ENCODE measurements at regions not wholly inside any gene's neighbourhood (a gene's known extent, or its start where the extent isn't known, plus 50 kb on each side); places are given as distances from the start of the nearest gene placed in this dataset.
"Not testable (repeated sequence)": the region's sequence is repeated elsewhere in the genome, so short reads cannot be mapped to it uniquely, and the experiment has no call there.

DNA sequence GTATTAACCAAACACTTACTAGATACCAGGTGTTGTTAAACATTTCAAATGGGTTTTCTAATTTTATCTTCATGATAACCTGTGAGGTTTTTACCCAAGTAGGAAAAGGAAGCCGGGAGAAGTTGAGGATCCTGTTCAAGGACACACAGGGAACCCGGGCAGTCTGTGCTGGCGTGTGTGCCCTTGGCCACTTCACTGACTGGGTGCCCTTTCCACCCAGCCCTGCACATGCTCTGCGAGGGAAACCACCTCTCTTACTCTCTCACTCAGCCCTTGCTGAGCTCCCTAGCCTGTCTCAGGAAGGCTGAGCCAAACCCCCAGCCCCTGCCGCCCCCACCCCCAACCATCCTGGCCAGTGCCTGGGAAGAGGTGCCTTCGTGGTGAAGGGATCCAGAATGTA is 51.8 kb downstream of the TEX44 start:
- H3K79me1 ChIP-seq (ENCODE audit: low read depth, low read length) = no peaks in the 10 kb centered on the region
- H3K18ac ChIP-seq (ENCODE audit: low read length) = peak overlapping the region; percentile 44
- H3K27me3 ChIP-seq (ENCODE audit: control insufficient read depth in 3 of 3, insufficient read depth in 3 of 3, low read depth in 1 of 3, low read length in 3 of 3) = peaks cover 0 to 7% (median 2%) of the 10 kb centered on the region in 3 experiments
- no peak overlapping the region for H2BK5ac ChIP-seq (ENCODE audit: low read length)
- no peak overlapping the region for H3K4me3 ChIP-seq (ENCODE audit: low read length in 2 of 2)
- H3K23ac ChIP-seq (ENCODE audit: low read depth, low read length, poor library complexity) = no peak overlapping the region
- no peak overlapping the region for H3K14ac ChIP-seq (ENCODE audit: low read length)
- peaks cover 0 to 3% of the 10 kb centered on the region in 2 donors for H3K9me3 ChIP-seq (replicated peaks in 1 of 2; ENCODE audit: control insufficient read depth in 2 of 2, insufficient read depth in 1 of 2, low read depth in 1 of 2, low read length in 2 of 2)
- H2BK120ac ChIP-seq (ENCODE audit: low read depth, low read length) = no peak overlapping the region
- H2BK12ac ChIP-seq (ENCODE audit: low read length) = no peak overlapping the region
- no peak overlapping the region for H2AFZ ChIP-seq (ENCODE audit: low read length)
- H3K27ac ChIP-seq (replicated peaks; ENCODE audit: low read length) = no peak overlapping the region
- no peak overlapping the region for H4K91ac ChIP-seq (ENCODE audit: low read depth, low read length, poor library complexity)
- peaks cover 7 to 11% of the 10 kb centered on the region in 2 donors for H3K4me1 ChIP-seq (ENCODE audit: control insufficient read depth in 2 of 2, insufficient read depth in 1 of 2, low read depth in 1 of 2, low read length in 2 of 2)
- H2AK5ac ChIP-seq (ENCODE audit: low read depth, low read length) = peak overlapping the region; percentile 4
- no peak overlapping the region for H4K8ac ChIP-seq (ENCODE audit: low read depth, low read length)
- peak overlapping the region; percentile 34 for H3K9ac ChIP-seq (ENCODE audit: low read depth, low read length, poor library complexity)
- H2BK15ac ChIP-seq (ENCODE audit: low read length) = peak overlapping the region; percentile 47
- no peak for DNase-seq (ENCODE audit: low spot score)
- no peaks in the 10 kb centered on the region for H3K36me3 ChIP-seq (replicated peaks in 1 of 2; ENCODE audit: control insufficient read depth in 2 of 2, insufficient read depth in 2 of 2, low read length in 2 of 2)
- H3K4ac ChIP-seq (ENCODE audit: low read length) = no peak overlapping the region
- H3K4me2 ChIP-seq (ENCODE audit: insufficient read depth, low read length, poor library complexity, severe bottlenecking) = no peak overlapping the region
- WGBS, 2 donors (ENCODE audit: extremely low coverage in 2 of 2, insufficient read length in 2 of 2, insufficient replicate concordance in 1 of 2) = no CpG with 5 or more reads among the region's 6 CpGs

- Histone ChIP-seq H3K36me3 (replicated peaks in 1 of 2; ENCODE audit: control insufficient read depth in 2 of 2, insufficient read depth in 2 of 2, low read length in 2 of 2) (no peaks in the 10 kb centered on the region), H3K4me2 (ENCODE audit: insufficient read depth, low read length, poor library complexity, severe bottlenecking) (no peak overlapping the region), H3K4me1 (ENCODE audit: control insufficient read depth in 2 of 2, insufficient read depth in 1 of 2, low read depth in 1 of 2, low read length in 2 of 2) (peaks cover 0 to 5% of the 10 kb centered on the region in 2 donors), H3K79me1 (ENCODE audit: low read depth, low read length) (no peaks in the 10 kb centered on the region), H2AK5ac (ENCODE audit: low read depth, low read length) (no peak overlapping the region), H2BK120ac (ENCODE audit: low read depth, low read length) (no peak overlapping the region), H2BK15ac (ENCODE audit: low read length) (no peak overlapping the region), H4K8ac (ENCODE audit: low read depth, low read length) (no peak overlapping the region), H2BK5ac (ENCODE audit: low read length) (no peak overlapping the region), H3K27me3 (ENCODE audit: control insufficient read depth in 3 of 3, insufficient read depth in 3 of 3, low read depth in 1 of 3, low read length in 3 of 3) (peaks cover 0 to 7% (median 2%) of the 10 kb centered on the region in 3 experiments), H3K9ac (ENCODE audit: low read depth, low read length, poor library complexity) (no peak overlapping the region), H3K18ac (ENCODE audit: low read length) (no peak overlapping the region), H3K14ac (ENCODE audit: low read length) (no peak overlapping the region), H3K9me3 (replicated peaks in 1 of 2; ENCODE audit: control insufficient read depth in 2 of 2, insufficient read depth in 1 of 2, low read depth in 1 of 2, low read length in 2 of 2) (peaks cover 0 to 2% of the 10 kb centered on the region in 2 donors), H3K4me3 (ENCODE audit: low read length in 2 of 2) (no peak overlapping the region), H2BK12ac (ENCODE audit: low read length) (no peak overlapping the region), H4K91ac (ENCODE audit: low read depth, low read length, poor library complexity) (no peak overlapping the region), H2AFZ (ENCODE audit: low read length) (no peak overlapping the region), H3K27ac (replicated peaks; ENCODE audit: low read length) (no peak overlapping the region), H3K4ac (ENCODE audit: low read length) (no peak overlapping the region), H3K23ac (ENCODE audit: low read depth, low read length, poor library complexity) (no peak overlapping the region)
- no peak for DNase-seq (ENCODE audit: low spot score)
- no CpG with 5 or more reads among the region's 6 CpGs for WGBS, 2 donors (ENCODE audit: extremely low coverage in 2 of 2, insufficient read length in 2 of 2, insufficient replicate concordance in 1 of 2)
Observed at GRCh38 chr2:231646476-231646875, 53.8 kb downstream of the TEX44 start.

DNA sequence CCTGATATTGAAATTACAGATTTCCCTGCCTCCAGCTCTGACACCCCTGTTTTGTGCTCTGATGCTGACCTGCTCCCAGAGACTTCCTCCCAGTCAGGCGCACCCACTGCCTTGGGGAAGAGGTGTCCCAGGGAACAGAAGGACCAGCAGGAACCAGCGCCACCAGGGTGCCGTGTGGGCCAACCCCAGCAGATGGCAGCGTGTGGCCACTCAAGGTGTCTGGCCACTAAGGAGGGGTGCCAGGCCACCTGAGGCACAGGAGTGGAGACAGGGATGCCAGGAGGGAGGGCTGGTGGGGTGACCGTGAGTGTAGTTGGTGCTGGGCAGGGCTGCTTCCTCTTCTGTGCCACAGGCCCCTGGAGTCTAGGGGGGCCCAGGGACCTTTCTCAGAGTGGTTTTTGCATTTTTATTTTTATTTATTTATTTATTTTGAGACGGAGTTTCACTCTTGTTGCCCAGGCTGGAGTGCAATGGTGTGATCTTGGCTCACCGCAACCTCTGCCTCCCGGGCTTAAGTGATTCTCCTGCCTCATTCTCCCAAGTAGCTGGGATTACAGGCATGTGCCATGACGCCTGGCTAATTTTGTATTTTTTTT is 56.0 kb downstream of the TEX44 start:
- Histone ChIP-seq H3K9me3 (replicated peaks in 1 of 2; ENCODE audit: control insufficient read depth in 2 of 2, insufficient read depth in 1 of 2, low read depth in 1 of 2, low read length in 2 of 2) (no peaks in the 10 kb centered on the region), H2AFZ (ENCODE audit: low read length) (no peak overlapping the region), H3K36me3 (replicated peaks in 1 of 2; ENCODE audit: control insufficient read depth in 2 of 2, insufficient read depth in 2 of 2, low read length in 2 of 2) (no peaks in the 10 kb centered on the region), H3K4me2 (ENCODE audit: insufficient read depth, low read length, poor library complexity, severe bottlenecking) (no peak overlapping the region), H2AK5ac (ENCODE audit: low read depth, low read length) (no peak overlapping the region), H3K27me3 (ENCODE audit: control insufficient read depth in 3 of 3, insufficient read depth in 3 of 3, low read depth in 1 of 3, low read length in 3 of 3) (peaks cover 0 to 4% (median 0%) of the 10 kb centered on the region in 3 experiments), H3K4ac (ENCODE audit: low read length) (no peak overlapping the region), H3K27ac (replicated peaks; ENCODE audit: low read length) (no peak overlapping the region), H4K91ac (ENCODE audit: low read depth, low read length, poor library complexity) (no peak overlapping the region), H3K23ac (ENCODE audit: low read depth, low read length, poor library complexity) (no peak overlapping the region), H2BK15ac (ENCODE audit: low read length) (no peak overlapping the region), H2BK5ac (ENCODE audit: low read length) (no peak overlapping the region), H3K4me3 (ENCODE audit: low read length in 2 of 2) (no peak overlapping the region), H2BK12ac (ENCODE audit: low read length) (peak overlapping the region; percentile 63), H3K9ac (ENCODE audit: low read depth, low read length, poor library complexity) (peak overlapping the region; percentile 72), H3K14ac (ENCODE audit: low read length) (no peak overlapping the region), H2BK120ac (ENCODE audit: low read depth, low read length) (no peak overlapping the region), H3K18ac (ENCODE audit: low read length) (peak overlapping the region; percentile 44), H4K8ac (ENCODE audit: low read depth, low read length) (no peak overlapping the region), H3K79me1 (ENCODE audit: low read depth, low read length) (no peaks in the 10 kb centered on the region), H3K4me1 (ENCODE audit: control insufficient read depth in 2 of 2, insufficient read depth in 1 of 2, low read depth in 1 of 2, low read length in 2 of 2) (peaks cover 0 to 5% of the 10 kb centered on the region in 2 donors)
- no CpG with 5 or more reads among the region's 9 CpGs for WGBS, 2 donors (ENCODE audit: extremely low coverage in 2 of 2, insufficient read length in 2 of 2, insufficient replicate concordance in 1 of 2)
- DNase-seq (ENCODE audit: low spot score) = no peak

GRCh38 chr2:231651561-231651960 is 56.8 kb upstream of the PTMA start:
- H3K14ac ChIP-seq (ENCODE audit: low read length); H3K79me1 ChIP-seq (ENCODE audit: low read depth, low read length); DNase-seq (ENCODE audit: low spot score); H3K4me1 ChIP-seq (ENCODE audit: control insufficient read depth in 2 of 2, insufficient read depth in 1 of 2, low read depth in 1 of 2, low read length in 2 of 2); H4K91ac ChIP-seq (ENCODE audit: low read depth, low read length, poor library complexity); H3K4me3 ChIP-seq (ENCODE audit: low read length in 2 of 2); H4K8ac ChIP-seq (ENCODE audit: low read depth, low read length); H3K27ac ChIP-seq (replicated peaks; ENCODE audit: low read length); H3K36me3 ChIP-seq (replicated peaks in 1 of 2; ENCODE audit: control insufficient read depth in 2 of 2, insufficient read depth in 2 of 2, low read length in 2 of 2); H2AFZ ChIP-seq (ENCODE audit: low read length); H2BK120ac ChIP-seq (ENCODE audit: low read depth, low read length); H3K27me3 ChIP-seq (ENCODE audit: control insufficient read depth in 3 of 3, insufficient read depth in 3 of 3, low read depth in 1 of 3, low read length in 3 of 3); H2AK5ac ChIP-seq (ENCODE audit: low read depth, low read length); H3K9me3 ChIP-seq (replicated peaks in 1 of 2; ENCODE audit: control insufficient read depth in 2 of 2, insufficient read depth in 1 of 2, low read depth in 1 of 2, low read length in 2 of 2); H2BK12ac ChIP-seq (ENCODE audit: low read length); H3K23ac ChIP-seq (ENCODE audit: low read depth, low read length, poor library complexity); H3K4me2 ChIP-seq (ENCODE audit: insufficient read depth, low read length, poor library complexity, severe bottlenecking); H3K18ac ChIP-seq (ENCODE audit: low read length); H3K9ac ChIP-seq (ENCODE audit: low read depth, low read length, poor library complexity); H2BK5ac ChIP-seq (ENCODE audit: low read length); H3K4ac ChIP-seq (ENCODE audit: low read length); H2BK15ac ChIP-seq (ENCODE audit: low read length): not testable (repeated sequence)
- WGBS, 2 donors (ENCODE audit: extremely low coverage in 2 of 2, insufficient read length in 2 of 2, insufficient replicate concordance in 1 of 2) = no CpG with 5 or more reads among the region's 8 CpGs
